GM18858 (cell line): ENCODE measurements at regions not wholly inside any gene's neighbourhood (a gene's known extent, or its start where the extent isn't known, plus 50 kb on each side); places are given as distances from the start of the nearest gene placed in this dataset.

Source experiments
- ATAC-seq: cut with Tn5 transposase; IDR thresholded peaks from one replicate; pipeline ENCODE4 v1.9.1; 2021; ENCODE audit not compliant: unreplicated experiment

GRCh38 chr10:55024713-55025112 is 223.7 kb upstream of the PCDH15 start:
- ATAC-seq: no peak

- ATAC-seq: no peak
Observed at GRCh38 chr10:55019439-55019838, 218.4 kb upstream of the PCDH15 start.

GRCh38 chr10:55013318-55013717 is 212.3 kb upstream of the PCDH15 start:
- no peak for ATAC-seq

GRCh38 chr10:55002420-55002819 is 201.4 kb upstream of the PCDH15 start:
- ATAC-seq: no peak

- ATAC-seq: no peak
Observed at GRCh38 chr10:55001422-55001821, 200.4 kb upstream of the PCDH15 start.

GRCh38 chr10:54993148-54993547 is 192.1 kb upstream of the PCDH15 start:
- ATAC-seq: no peak

- peak; percentile 69 for ATAC-seq
Observed at GRCh38 chr10:54985732-54986131, 184.7 kb upstream of the PCDH15 start.

- ATAC-seq: no peak
Observed at GRCh38 chr10:54983255-54983654, 182.2 kb upstream of the PCDH15 start.

GRCh38 chr10:54962134-54962900 is 161.3 kb upstream of the PCDH15 start:
- no peak for ATAC-seq

- ATAC-seq: no peak
Observed at GRCh38 chr10:54961040-54961439, 160.0 kb upstream of the PCDH15 start.

GRCh38 chr10:54958844-54959243 is 157.8 kb upstream of the PCDH15 start:
- ATAC-seq: no peak

- no peak for ATAC-seq
Observed at GRCh38 chr10:54947605-54948004, 146.6 kb upstream of the PCDH15 start.

- no peak for ATAC-seq
Observed at GRCh38 chr10:54940418-54940817, 139.4 kb upstream of the PCDH15 start.

GRCh38 chr10:54914049-54914448 is 113.0 kb upstream of the PCDH15 start:
- ATAC-seq: no peak

GRCh38 chr10:54909165-54909564 is 108.1 kb upstream of the PCDH15 start:
- no peak for ATAC-seq

GRCh38 chr10:54908019-54908418 is 107.0 kb upstream of the PCDH15 start:
- no peak for ATAC-seq

GRCh38 chr10:54906940-54907339 is 105.9 kb upstream of the PCDH15 start:
- ATAC-seq: no peak

GRCh38 chr10:54905578-54906192 is 104.7 kb upstream of the PCDH15 start:
- ATAC-seq: no peak

- peak; percentile 48 for ATAC-seq
Observed at GRCh38 chr10:54904833-54905232, 103.8 kb upstream of the PCDH15 start.

- no peak for ATAC-seq
Observed at GRCh38 chr10:54903745-54904144, 102.7 kb upstream of the PCDH15 start.

GRCh38 chr10:54900584-54900983 is 99.6 kb upstream of the PCDH15 start:
- peak; percentile 95 for ATAC-seq

- peak; percentile 53 for ATAC-seq
Observed at GRCh38 chr10:54880996-54881395, 80.0 kb upstream of the PCDH15 start.

- ATAC-seq: no peak
Observed at GRCh38 chr10:54869022-54869421, 68.0 kb upstream of the PCDH15 start.
